Stimulated activated CD4-positive, alpha-beta T cell treated with anti-CD3 and anti-CD28 coated beads, Interleukin-2, amount 100 ng/mL, for 24 hours (primary cell): ENCODE measurements at regions not wholly inside any gene's neighbourhood (a gene's known extent, or its start where the extent isn't known, plus 50 kb on each side); places are given as distances from the start of the nearest gene placed in this dataset.
"Not testable (repeated sequence)": the region's sequence is repeated elsewhere in the genome, so short reads cannot be mapped to it uniquely, and the experiment has no call there.

Experiments used
- DNase-seq, 2 donors: peaks; one replicate each; pipeline ENCODE4 v3.0.0-alpha.2; 2020

- peak in 1 of 2 donors; percentile 36 for DNase-seq
Observed at GRCh38 chr2:215793747-215794595, 219.4 kb downstream of the MREG start.

DNA sequence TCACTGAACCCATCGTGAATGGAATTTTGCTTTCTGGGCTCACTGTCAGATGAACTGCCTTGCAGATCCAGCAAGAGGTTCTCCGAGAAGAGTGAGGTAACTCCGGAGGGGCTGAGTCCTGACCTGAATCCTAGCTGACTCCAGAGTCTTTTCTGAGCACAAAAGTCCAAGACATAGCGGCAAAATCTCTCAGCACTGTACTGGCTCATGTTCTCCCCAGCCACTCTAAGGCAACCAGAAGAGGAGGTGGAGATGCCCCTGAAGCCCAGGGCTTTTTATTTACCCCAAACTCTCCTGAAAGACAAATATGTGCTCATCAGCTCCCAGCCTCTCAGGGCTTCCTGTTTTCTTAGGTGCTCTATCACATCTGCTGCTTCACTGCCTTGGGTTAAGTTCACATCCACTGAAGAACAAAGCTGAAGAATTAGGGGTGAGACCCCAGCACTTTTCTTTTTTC is 221.8 kb downstream of the MREG start:
- no peak for DNase-seq

GRCh38 chr2:215790523-215791421 is 222.6 kb downstream of the MREG start:
- DNase-seq: no peak

DNA sequence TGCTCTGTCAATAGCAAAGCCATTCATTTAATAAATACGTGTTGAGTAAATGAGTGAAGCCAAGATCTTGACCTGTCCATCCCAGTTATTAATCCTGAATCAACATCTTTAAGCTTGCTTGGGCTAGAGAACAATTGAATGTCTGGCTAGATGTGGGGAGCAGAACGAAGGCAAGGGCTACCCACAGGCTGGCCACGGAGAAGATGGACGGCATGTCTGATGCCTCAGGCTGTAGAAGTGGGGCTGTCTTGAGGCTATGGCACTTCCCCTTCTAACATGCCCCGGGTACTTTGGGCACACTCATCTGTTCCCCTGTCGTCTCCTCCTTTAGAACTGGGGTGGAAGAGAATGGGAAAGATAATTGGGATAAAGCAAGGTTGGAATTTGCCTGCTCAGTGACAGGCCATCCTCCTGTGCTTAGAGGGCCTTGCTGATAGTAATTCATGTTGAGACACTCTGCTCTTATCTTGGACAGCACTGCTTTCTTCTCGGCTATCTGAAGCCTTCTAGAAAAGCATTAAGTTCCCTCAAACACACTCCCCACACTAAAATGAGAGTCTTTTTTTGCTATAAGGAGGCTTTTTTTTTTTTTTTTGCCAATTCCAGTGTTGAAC is 225.7 kb downstream of the MREG start:
- no peak for DNase-seq

DNA sequence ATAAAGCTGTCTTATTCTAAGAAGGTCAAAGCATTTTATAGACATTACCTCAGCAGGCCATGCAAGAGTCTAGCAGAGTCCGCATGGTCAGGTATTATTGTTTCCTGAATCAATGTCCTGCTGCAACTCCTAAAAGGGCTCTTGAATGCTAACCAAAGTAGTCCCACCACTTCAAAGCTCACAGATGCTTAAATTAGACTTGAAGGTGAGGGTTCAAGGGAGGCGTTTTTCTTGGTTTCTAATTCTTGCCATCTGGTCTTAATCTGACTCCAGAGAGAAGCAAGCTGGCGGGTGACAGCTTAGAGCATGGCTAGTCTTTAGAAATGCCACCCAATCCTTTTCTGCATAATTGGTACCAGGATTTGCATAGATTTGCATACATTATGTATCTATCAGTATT is 226.3 kb downstream of the MREG start:
- DNase-seq: no peak

- DNase-seq: no peak
Observed at GRCh38 chr2:215784371-215784783, 229.0 kb downstream of the MREG start.

- not testable (repeated sequence) for DNase-seq
Observed at GRCh38 chr2:215783640-215784039, 229.7 kb downstream of the MREG start.

DNA sequence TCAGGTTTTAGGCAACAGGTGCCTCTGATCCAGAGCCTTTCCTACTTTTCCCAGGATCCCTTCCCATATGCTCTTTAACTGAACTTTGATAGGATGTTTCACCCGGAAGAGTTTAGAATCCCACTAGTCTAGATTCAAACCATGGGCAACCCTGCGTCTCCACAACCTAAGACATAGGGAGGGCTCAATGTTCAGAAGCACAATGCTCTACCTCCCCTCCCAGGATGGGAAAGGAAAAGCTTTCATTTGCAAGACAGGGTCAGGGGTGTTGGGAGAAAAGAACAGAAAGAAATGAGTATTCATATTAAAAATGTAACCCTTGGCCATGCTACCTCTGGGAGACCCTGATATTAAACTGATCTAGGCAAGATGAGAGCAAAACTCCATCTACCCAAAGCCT is 230.4 kb downstream of the MREG start:
- DNase-seq: no peak

- no peak for DNase-seq
Observed at GRCh38 chr2:215782295-215782694, 231.1 kb downstream of the MREG start.

- DNase-seq: no peak
Observed at GRCh38 chr2:215780907-215781685, 232.3 kb downstream of the MREG start.

GRCh38 chr2:215780313-215780712 is 233.0 kb downstream of the MREG start:
- no peak for DNase-seq

DNA sequence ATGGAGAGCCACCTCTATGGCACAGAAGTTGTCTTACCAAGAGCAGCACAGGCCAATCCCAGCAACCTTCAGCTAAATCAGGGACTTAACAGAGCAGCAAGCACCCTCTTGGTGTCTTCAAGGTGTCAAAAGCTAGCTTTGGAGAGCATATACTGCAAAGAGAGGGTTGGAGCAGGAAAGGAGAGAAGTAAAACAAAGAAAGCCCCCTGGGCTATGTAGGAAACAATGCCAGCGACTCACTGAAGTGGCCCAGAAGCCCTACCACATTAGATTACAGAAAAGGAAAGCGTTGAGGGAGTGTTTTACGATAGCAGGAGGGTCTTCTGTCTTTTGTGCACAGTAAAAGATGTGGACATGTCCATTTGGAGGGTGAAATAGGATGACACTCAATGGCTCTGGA is 233.4 kb downstream of the MREG start:
- no peak for DNase-seq

DNA sequence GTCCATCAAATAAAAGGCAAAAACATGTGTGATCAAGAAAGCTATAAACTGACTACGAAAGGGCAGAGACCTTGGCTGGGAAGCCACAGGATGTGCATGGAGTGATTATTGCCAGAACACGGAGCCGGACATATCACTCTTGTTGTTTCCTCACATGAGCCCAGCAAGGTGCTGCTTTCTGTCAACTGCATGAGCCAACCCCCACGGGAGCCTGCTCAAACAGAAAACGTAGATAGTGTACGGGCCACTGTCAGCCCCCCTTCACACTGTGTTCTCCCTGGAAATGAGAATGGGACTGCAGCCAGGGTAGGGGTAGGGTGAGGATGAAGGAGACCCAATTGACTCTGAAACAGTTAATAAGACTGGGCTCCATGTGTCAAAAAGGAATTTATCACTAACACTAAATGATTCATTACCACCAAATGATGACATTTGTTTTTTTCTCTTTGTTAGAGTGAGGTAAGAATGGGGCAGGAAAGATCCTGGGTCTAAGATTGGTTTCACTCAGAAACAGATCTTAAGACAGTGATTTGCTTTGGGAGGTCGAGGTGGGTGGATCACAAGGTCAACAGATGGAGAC is 235.8 kb downstream of the MREG start:
- no peak for DNase-seq

- no peak for DNase-seq
Observed at GRCh38 chr2:215775106-215775505, 238.2 kb downstream of the MREG start.

DNA sequence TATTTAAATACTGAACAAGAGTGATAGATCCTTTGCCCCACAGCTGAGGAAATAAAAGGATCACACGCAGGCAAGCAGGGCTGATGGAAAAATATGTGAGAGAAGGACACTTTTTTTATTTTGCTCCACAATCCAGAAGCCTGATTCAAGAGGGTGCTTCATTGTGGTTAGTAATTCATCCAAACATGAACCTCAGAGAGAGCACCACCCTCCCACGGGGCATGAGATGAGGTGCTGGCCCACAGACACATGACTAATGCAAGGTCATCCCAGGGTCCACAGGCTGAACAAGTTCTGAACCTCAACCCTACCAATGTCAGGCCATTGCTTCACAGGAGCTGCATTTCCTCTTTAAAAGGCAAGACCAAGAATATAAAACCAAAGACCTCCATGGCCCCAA is 239.6 kb downstream of the MREG start:
- no peak for DNase-seq

- no peak for DNase-seq
Observed at GRCh38 chr2:215772634-215773563, 240.5 kb downstream of the MREG start.

DNA sequence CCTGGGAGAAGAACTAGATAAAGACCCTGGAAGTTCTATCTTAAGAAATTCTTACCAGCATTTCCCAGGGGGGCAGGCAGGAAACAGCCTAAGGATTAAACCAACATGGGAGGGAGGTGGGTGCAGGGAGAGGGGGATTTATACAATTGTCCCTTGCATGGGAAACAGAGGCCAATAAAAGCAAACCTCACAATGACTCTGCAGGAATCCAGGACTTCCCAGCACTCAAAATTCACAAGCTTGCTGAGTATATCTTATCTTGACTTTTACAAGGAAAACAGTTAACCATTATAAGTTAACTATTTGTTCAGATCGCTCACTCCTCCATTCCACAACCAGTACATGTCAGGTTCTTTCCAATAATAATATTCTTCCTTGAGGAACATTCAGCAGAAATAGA is 241.3 kb downstream of the MREG start:
- DNase-seq: no peak

DNA sequence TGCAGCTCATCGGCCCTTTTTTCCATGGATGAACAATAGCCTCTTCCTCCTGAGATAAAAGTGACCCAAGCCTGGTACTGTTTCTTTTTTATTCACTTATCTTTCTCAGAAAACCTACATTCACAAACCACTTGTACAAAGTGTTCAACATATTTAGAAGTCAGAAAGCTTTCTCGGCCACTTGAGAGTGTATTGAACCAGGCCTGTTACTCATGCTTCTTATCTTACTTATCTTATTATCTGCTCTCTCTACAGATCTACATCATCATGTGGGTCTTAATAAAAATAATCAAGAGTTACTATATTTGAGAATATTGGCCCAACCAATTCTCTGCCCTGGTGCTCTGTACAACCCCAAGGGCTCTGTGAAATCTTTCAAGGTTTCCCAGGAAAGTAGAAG is 242.1 kb downstream of the MREG start:
- no peak for DNase-seq

- no peak for DNase-seq
Observed at GRCh38 chr2:215770668-215771067, 242.7 kb downstream of the MREG start.

DNA sequence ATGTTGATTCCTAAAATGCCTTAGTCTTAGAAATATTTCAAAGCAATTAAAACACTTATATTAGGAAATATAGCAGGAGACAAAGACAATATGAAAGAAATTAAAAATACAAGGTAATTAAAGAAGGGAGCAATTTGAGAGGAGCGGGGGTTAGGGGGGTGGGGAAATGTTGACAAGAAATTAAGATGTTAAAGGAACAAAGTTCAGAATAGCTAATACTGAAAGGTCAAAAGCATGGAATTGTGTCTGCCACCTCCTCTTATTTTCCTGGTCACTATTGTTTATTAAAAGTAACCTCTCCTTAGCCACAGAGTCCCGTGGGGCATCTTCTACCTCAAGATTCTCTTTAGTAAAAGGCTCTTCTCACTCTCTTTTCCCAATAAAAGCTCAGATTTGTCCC is 244.1 kb downstream of the MREG start:
- no peak for DNase-seq

GRCh38 chr2:215767625-215768024 is 245.7 kb downstream of the MREG start:
- no peak for DNase-seq
